Neural cell (in vitro differentiated cells): ENCODE measurements at regions not wholly inside any gene's neighbourhood (a gene's known extent, or its start where the extent isn't known, plus 50 kb on each side); places are given as distances from the start of the nearest gene placed in this dataset.

Experiments used
- CTCF ChIP-seq: fragments of 450-650 bp; IDR thresholded peaks from 2 replicates; pipeline ENCODE4 v1.5.1; 2014; ENCODE audit warnings: antibody characterized with exemption, mild to moderate bottlenecking, moderate library complexity; ENCODE audit not compliant: poor library complexity, severe bottlenecking
- EZH2 ChIP-seq: fragments of 200-600, 300-800 bp; shearing (Covaris generic), sonication (generic); IDR thresholded peaks from 2 replicates; pipeline ENCODE4 v1.6.1; 2014; ENCODE audit warnings: antibody characterized with exemption, low read length, borderline replicate concordance, mild to moderate bottlenecking; ENCODE audit not compliant: insufficient read depth, poor library complexity, severe bottlenecking
- MXI1 ChIP-seq: fragments of 450-650 bp; conservative IDR thresholded peaks from 2 replicates; pipeline ENCODE4 v1.6.1; 2014; ENCODE audit warnings: antibody characterized with exemption, mild to moderate bottlenecking; ENCODE audit not compliant: poor library complexity, severe bottlenecking
- POLR2AphosphoS5 ChIP-seq: IDR thresholded peaks from 2 replicates; pipeline ENCODE4 v1.6.1; 2012
- RAD21 ChIP-seq: fragments of 450-650 bp; conservative IDR thresholded peaks from 2 replicates; pipeline ENCODE4 v1.6.1; 2014; ENCODE audit warnings: antibody characterized with exemption, mild to moderate bottlenecking, moderate library complexity
- REST ChIP-seq: IDR thresholded peaks from 2 replicates; pipeline ENCODE4 v1.6.1; 2012; ENCODE audit warnings: borderline replicate concordance
- SMC3 ChIP-seq: fragments of 450-650 bp; conservative IDR thresholded peaks from 2 replicates; pipeline ENCODE4 v1.6.1; 2014; ENCODE audit warnings: antibody characterized with exemption, mild to moderate bottlenecking, moderate library complexity; ENCODE audit not compliant: poor library complexity

- TF ChIP-seq RAD21 (no peak), REST (no peak), CTCF (no peak), POLR2AphosphoS5 (no peak), EZH2 (no peak), SMC3 (no peak), MXI1 (no peak)
Observed at GRCh38 chr3:117695321-117695720, 985.7 kb downstream of the TUSC7 start.
